Endothelial cell of umbilical vein (primary cell): ENCODE measurements at regions not wholly inside any gene's neighbourhood (a gene's known extent, or its start where the extent isn't known, plus 50 kb on each side); places are given as distances from the start of the nearest gene placed in this dataset.

Experiments
- CTCF ChIP-seq, 2 donors: IDR thresholded peaks; 1 replicate in 1 of 2; 2 replicates in 1 of 2; pipeline ENCODE4 v1.5.1; 2011; ENCODE audit warnings: low read length in 2 of 2, mild to moderate bottlenecking in 2 of 2, moderate library complexity in 2 of 2, control low read depth in 1 of 2, inconsistent platforms in 1 of 2, low read depth in 1 of 2; ENCODE audit not compliant: insufficient read depth in 1 of 2; ENCODE audit errors: extremely low read depth in 1 of 2
- EZH2 ChIP-seq: IDR thresholded peaks from 2 replicates; pipeline ENCODE4 v1.6.1; 2012; ENCODE audit warnings: borderline replicate concordance, low read depth, mild to moderate bottlenecking, moderate library complexity, low read length, inconsistent platforms; ENCODE audit not compliant: severe bottlenecking

DNA sequence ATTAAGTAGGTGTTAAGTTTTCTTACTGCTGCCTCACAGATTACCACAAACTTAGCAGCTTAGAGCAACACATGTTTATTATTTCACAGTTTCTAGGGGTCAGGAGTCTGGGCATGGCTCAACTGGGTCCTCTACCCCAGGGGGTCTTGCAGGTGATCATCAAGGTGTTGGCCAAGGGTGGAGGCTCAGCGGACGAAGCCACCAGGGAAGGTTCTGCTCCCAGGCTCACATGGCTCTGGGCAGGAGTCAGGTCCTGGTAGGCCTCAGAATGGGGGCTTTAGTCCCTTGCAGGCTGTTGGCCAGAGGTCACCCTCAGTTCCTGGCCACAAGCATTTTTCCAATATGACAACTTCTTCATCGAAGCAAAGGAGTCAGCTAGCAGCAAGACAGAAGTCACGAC lies 362.5 kb downstream of the PREX1 start:
- TF ChIP-seq EZH2 (no peak), CTCF (IDR thresholded peaks at IDR 0.05; ENCODE audit: extremely low read depth in 1 of 2, insufficient read depth in 1 of 2, low read depth in 1 of 2, low read length in 2 of 2) (no peak)
